NT2/D1 (cell line): ENCODE measurements at regions not wholly inside any gene's neighbourhood (a gene's known extent, or its start where the extent isn't known, plus 50 kb on each side); places are given as distances from the start of the nearest gene placed in this dataset.

Source experiments
- YY1 ChIP-seq: IDR thresholded peaks from 2 replicates; pipeline ENCODE4 v1.6.1; 2011; ENCODE audit not compliant: insufficient read length, insufficient read depth
- ZNF274 ChIP-seq: IDR thresholded peaks from 2 replicates; pipeline ENCODE4 v1.6.1; 2011; ENCODE audit warnings: mild to moderate bottlenecking, low read depth, low read length

- no peak for TF ChIP-seq ZNF274
- no peak for TF ChIP-seq YY1
These were observed 652.2 kb upstream of the KCND2 start for GRCh38 chr7:119620769-119621168.
